AG04449 (cell line): ENCODE measurements at regions not wholly inside any gene's neighbourhood (a gene's known extent, or its start where the extent isn't known, plus 50 kb on each side); places are given as distances from the start of the nearest gene placed in this dataset.

Source experiments
- CTCF ChIA-PET: fragments of 350-600 bp; formaldehyde crosslinking; extraction: SDS; loops from one replicate; lab custom pipeline; 2021; ENCODE audit warnings: antibody characterized with exemption; lab: Yijun Ruan, JAX
- POLR2A ChIA-PET: fragments of 400-600, 350-600 bp; formaldehyde crosslinking; extraction: SDS; loops from one replicate; lab custom pipeline; 2020; ENCODE audit warnings: antibody characterized with exemption, inconsistent platforms; lab: Yijun Ruan, JAX
- DNase-seq: peaks from one replicate; pipeline ENCODE4 v3.0.0-alpha.2; 2010; ENCODE audit warnings: low read depth, low spot score
- H3K4me3 ChIP-seq: 2 replicates; pipeline ENCODE4 v1.5.1; 2011; ENCODE audit warnings: low read depth, mild to moderate bottlenecking, control low read depth, low read length
- CTCF ChIP-seq: IDR thresholded peaks from one replicate; pipeline ENCODE4 v1.5.1; 2011; ENCODE audit warnings: mild to moderate bottlenecking, moderate library complexity, low read length, control low read depth, inconsistent platforms; ENCODE audit not compliant: insufficient read depth; ENCODE audit errors: missing control alignments

GRCh38 chr18:48468151-48468550 lies 59.0 kb upstream of the ZBTB7C start:
- ChIA-PET CTCF (interaction anchor here (0.7 to 2.3 kb wide), 11 partner anchors 9 to 437 kb away, joined by 3 to 11 read pairs (median 4); no protein-coding TSS in a partner anchor), POLR2A (no interaction called here)

GRCh38 chr18:48467231-48467630 lies 58.0 kb upstream of the ZBTB7C start:
- ChIA-PET POLR2A (no interaction called here), CTCF (interaction anchor here (0.9 to 2.3 kb wide), 3 partner anchors 9 to 211 kb away, joined by 4 to 11 read pairs (median 9); no protein-coding TSS in a partner anchor)
- no peak overlapping the region for H3K4me3 ChIP-seq
- no peak for TF ChIP-seq CTCF
- no peak for DNase-seq

More at GRCh38 chr18:48468151-48468550, 59.0 kb upstream of the ZBTB7C start:
- TF ChIP-seq CTCF: no peak
- no peak for DNase-seq
- H3K4me3 ChIP-seq: no peak overlapping the region

GRCh38 chr18:48462510-48462909 lies 53.3 kb upstream of the ZBTB7C start:
- no peak for TF ChIP-seq CTCF
- no peak for DNase-seq
- CTCF ChIA-PET: interaction anchor here (1.3 to 14.7 kb wide), 2 partner anchors 13 to 18 kb away, joined by 3 to 227 read pairs; no protein-coding TSS in a partner anchor
- POLR2A ChIA-PET: no interaction called here
- H3K4me3 ChIP-seq: no peak overlapping the region

GRCh38 chr18:48460929-48461583 lies 51.9 kb upstream of the ZBTB7C start:
- POLR2A ChIA-PET: interaction anchor here (0.6 kb wide), 2 partner anchors 14 to 439 kb away, joined by 3 read pairs; no protein-coding TSS in a partner anchor
- H3K4me3 ChIP-seq: no peak overlapping the region
- CTCF ChIA-PET: interaction anchor here (0.9 to 14.7 kb wide), 4 partner anchors 16 to 430 kb away, joined by 3 to 227 read pairs (median 4); no protein-coding TSS in a partner anchor
- DNase-seq: no peak
- no peak for TF ChIP-seq CTCF

GRCh38 chr18:48459465-48459864 lies 50.3 kb upstream of the ZBTB7C start:
- TF ChIP-seq CTCF: no peak
- ChIA-PET POLR2A (no interaction called here), CTCF (interaction anchor here (1.0 to 14.7 kb wide), 4 partner anchors 9 to 435 kb away, joined by 3 to 227 read pairs (median 4); no protein-coding TSS in a partner anchor)
- no peak for DNase-seq
- no peak overlapping the region for H3K4me3 ChIP-seq

- ChIA-PET POLR2A (no interaction called here), CTCF (interaction anchor here (1.0 to 14.7 kb wide), 4 partner anchors 9 to 435 kb away, joined by 3 to 227 read pairs (median 4); no protein-coding TSS in a partner anchor)
- DNase-seq: no peak
Observed at GRCh38 chr18:48459016-48459415, 49.8 kb upstream of the ZBTB7C start.

More at GRCh38 chr18:48459016-48459415, 49.8 kb upstream of the ZBTB7C start:
- TF ChIP-seq CTCF: no peak
- no peak overlapping the region for H3K4me3 ChIP-seq
